GM21825 (cell line): ENCODE measurements at regions not wholly inside any gene's neighbourhood (a gene's known extent, or its start where the extent isn't known, plus 50 kb on each side); places are given as distances from the start of the nearest gene placed in this dataset.
A peak's percentile ranks its signal among the peaks of the same experiment; 100 is the strongest.

Source experiments
- ATAC-seq: cut with Tn5 transposase; IDR thresholded peaks from one replicate; pipeline ENCODE4 v1.9.1; 2021; ENCODE audit warnings: mild to moderate bottlenecking, moderate library complexity; ENCODE audit not compliant: unreplicated experiment

- ATAC-seq: no peak
Measured at GRCh38 chr2:147232225-147232669, 612.6 kb upstream of the ACVR2A start.

GRCh38 chr2:147231607-147232006 is 613.2 kb upstream of the ACVR2A start:
- ATAC-seq: peak; percentile 66

GRCh38 chr2:147231081-147231480 is 613.7 kb upstream of the ACVR2A start:
- no peak for ATAC-seq

- no peak for ATAC-seq
Measured at GRCh38 chr2:147227313-147227712, 617.5 kb upstream of the ACVR2A start.

- ATAC-seq: no peak
Measured at GRCh38 chr2:147224070-147224469, 620.8 kb upstream of the ACVR2A start.

- no peak for ATAC-seq
Measured at GRCh38 chr2:147223553-147224060, 621.2 kb upstream of the ACVR2A start.

- peak; percentile 61 for ATAC-seq
Measured at GRCh38 chr2:147223119-147223518, 621.7 kb upstream of the ACVR2A start.

GRCh38 chr2:147222506-147222905 is 622.3 kb upstream of the ACVR2A start:
- ATAC-seq: no peak

- no peak for ATAC-seq
Measured at GRCh38 chr2:147214914-147215313, 629.9 kb upstream of the ACVR2A start.

- no peak for ATAC-seq
Measured at GRCh38 chr2:147211484-147211883, 633.3 kb upstream of the ACVR2A start.

- ATAC-seq: no peak
Measured at GRCh38 chr2:147204102-147204501, 640.7 kb upstream of the ACVR2A start.

GRCh38 chr2:147198651-147199171 is 646.1 kb upstream of the ACVR2A start:
- ATAC-seq: no peak

- no peak for ATAC-seq
Measured at GRCh38 chr2:147197754-147198483, 646.9 kb upstream of the ACVR2A start.

GRCh38 chr2:147182260-147182659 is 662.6 kb upstream of the ACVR2A start:
- peak; percentile 86 for ATAC-seq

- peak; percentile 58 for ATAC-seq
Measured at GRCh38 chr2:147181351-147182029, 663.3 kb upstream of the ACVR2A start.

- ATAC-seq: no peak
Measured at GRCh38 chr2:147177071-147177857, 667.6 kb upstream of the ACVR2A start.

GRCh38 chr2:147174824-147175254 is 670.0 kb upstream of the ACVR2A start:
- no peak for ATAC-seq

- ATAC-seq: no peak
Measured at GRCh38 chr2:147173798-147174197, 671.0 kb upstream of the ACVR2A start.

GRCh38 chr2:147173189-147173581 is 671.6 kb upstream of the ACVR2A start:
- ATAC-seq: no peak

- ATAC-seq: no peak
Measured at GRCh38 chr2:147172493-147173188, 672.2 kb upstream of the ACVR2A start.
